NCI-H2196 treated with DMSO at 0.1 percent for 48 hours (cell line): ENCODE measurements at regions not wholly inside any gene's neighbourhood (a gene's known extent, or its start where the extent isn't known, plus 50 kb on each side); places are given as distances from the start of the nearest gene placed in this dataset.

Source experiments
- DNase-seq: peaks from one replicate; lab custom pipeline; 2025; ENCODE audit not compliant: unreplicated experiment; lab: John Stamatoyannopoulos, UW

GRCh38 chr3:162764808-162765071 lies 1268.1 kb downstream of the OTOL1 start:
- DNase-seq, result no peak

GRCh38 chr3:162765524-162765923 lies 1268.9 kb downstream of the OTOL1 start:
- no peak for DNase-seq

GRCh38 chr3:162769564-162769963 lies 1273.0 kb downstream of the OTOL1 start:
- no peak for DNase-seq

- DNase-seq, result no peak
Measured at GRCh38 chr3:162770551-162770950, 1273.9 kb downstream of the OTOL1 start.

GRCh38 chr3:162774613-162775100 lies 1278.0 kb downstream of the OTOL1 start:
- DNase-seq, result no peak

GRCh38 chr3:162776148-162776547 lies 1279.5 kb downstream of the OTOL1 start:
- no peak for DNase-seq

- no peak for DNase-seq
Measured at GRCh38 chr3:162777118-162777517, 1280.5 kb downstream of the OTOL1 start.

GRCh38 chr3:162780313-162780712 lies 1283.7 kb downstream of the OTOL1 start:
- DNase-seq, result no peak

GRCh38 chr3:162799910-162800309 lies 1303.3 kb downstream of the OTOL1 start:
- DNase-seq, result no peak

- no peak for DNase-seq
Measured at GRCh38 chr3:162802228-162802965, 1305.8 kb downstream of the OTOL1 start.

- no peak for DNase-seq
Measured at GRCh38 chr3:162810776-162811175, 1314.2 kb downstream of the OTOL1 start.

- DNase-seq, result no peak
Measured at GRCh38 chr3:162842549-162843216, 1346.1 kb downstream of the OTOL1 start.

GRCh38 chr3:162845918-162846317 lies 1349.3 kb downstream of the OTOL1 start:
- DNase-seq, result no peak

GRCh38 chr3:162847511-162847910 lies 1350.9 kb downstream of the OTOL1 start:
- no peak for DNase-seq

- no peak for DNase-seq
Measured at GRCh38 chr3:162863579-162863978, 1367.0 kb downstream of the OTOL1 start.

GRCh38 chr3:162865466-162865865 lies 1368.9 kb downstream of the OTOL1 start:
- DNase-seq, result no peak

GRCh38 chr3:162879021-162879562 lies 1382.5 kb downstream of the OTOL1 start:
- DNase-seq, result no peak

- no peak for DNase-seq
Measured at GRCh38 chr3:162884373-162884772, 1387.8 kb downstream of the OTOL1 start.

GRCh38 chr3:162892921-162893793 lies 1396.5 kb downstream of the OTOL1 start:
- DNase-seq, result no peak

- DNase-seq, result no peak
Measured at GRCh38 chr3:162897291-162897690, 1400.7 kb downstream of the OTOL1 start.

- no peak for DNase-seq
Measured at GRCh38 chr3:162932503-162932902, 1435.9 kb downstream of the OTOL1 start.
